ENCODE measurements at regions not wholly inside any gene's neighbourhood (a gene's known extent, or its start where the extent isn't known, plus 50 kb on each side); places are given as distances from the start of the nearest gene placed in this dataset.
"Not testable (repeated sequence)": the region's sequence is repeated elsewhere in the genome, so short reads cannot be mapped to it uniquely, and the experiment has no call there.

DNA sequence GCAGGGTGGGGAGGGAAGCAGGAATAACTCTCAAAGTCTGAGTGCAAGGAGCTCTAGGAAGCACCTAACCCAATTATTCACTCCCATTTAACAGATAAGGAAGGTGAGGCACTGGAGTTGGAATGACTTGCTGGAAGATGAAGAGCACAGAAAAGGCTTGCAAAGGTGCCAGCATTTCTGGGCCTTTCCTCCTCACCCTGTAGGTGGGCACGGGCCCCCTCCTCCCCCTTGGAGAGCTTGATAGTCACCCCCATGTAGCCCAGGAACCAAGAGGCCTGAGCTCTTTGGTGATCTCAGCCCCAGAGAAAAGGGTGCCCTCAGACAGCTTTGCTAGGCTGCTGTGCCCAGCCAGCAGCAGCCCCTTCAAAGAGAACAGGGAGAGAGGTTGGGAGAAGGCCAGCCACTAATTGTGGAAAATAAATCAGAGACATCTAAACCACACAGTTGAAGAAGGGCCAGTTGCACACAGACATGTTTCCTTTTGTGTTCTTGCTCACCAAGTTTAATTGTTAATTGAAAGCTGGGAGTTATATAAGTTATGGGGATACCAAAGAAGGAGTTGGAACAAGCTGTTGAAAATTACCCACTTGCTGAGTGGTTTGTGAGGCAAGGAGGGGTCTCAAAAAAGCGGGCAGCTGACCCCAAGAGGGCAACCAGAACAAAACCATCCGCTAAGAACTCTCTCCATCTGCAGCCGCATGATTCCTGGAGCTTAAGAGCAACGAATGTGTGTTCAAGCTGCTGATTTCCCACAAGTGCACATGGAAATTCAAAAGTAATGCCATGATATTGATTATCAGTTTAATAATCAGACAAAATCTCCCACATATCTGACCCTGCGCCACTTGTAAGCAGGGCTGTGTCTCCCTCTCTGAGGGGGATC lies 77.0 kb downstream of the MRPL14 start:
- FAIRE-seq, result no peak

DNA sequence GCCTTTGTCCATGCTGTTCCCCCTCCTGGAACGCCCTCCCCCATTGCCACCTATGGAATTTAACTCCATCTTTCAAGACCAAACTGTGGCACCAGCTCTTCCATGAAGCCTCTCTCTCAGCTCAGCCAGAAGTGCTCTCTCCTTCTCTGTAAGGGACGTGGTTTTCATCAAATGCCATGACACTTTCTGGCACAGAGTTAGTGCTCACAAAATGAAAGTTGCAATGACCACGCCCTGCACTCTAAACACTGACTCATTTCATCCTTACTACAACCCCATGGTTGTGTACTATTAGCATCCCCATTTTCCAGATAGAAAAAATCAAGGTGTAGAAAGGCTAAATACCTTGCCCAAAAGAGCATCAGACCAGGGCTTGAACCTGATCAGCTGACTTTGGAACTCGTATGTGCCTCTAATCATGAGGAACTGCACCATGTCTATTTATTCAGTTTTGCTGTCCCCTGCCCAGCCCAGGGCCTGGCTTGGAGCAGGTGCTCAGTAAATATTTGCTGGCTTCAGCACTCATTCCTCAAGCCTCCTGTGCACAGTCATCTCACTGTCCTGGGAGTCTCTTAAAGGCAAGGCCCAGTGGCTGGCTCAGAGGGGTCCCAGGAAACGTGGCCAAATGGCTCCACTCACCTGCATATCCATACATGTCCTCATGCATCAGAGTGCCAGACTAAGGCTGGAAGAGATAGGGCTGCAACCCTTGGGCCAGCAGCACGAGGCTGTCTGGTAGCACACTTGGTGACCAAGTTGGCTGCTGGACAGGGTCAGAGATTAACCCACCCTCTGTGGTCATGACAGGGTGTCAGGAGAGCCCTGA lies 77.9 kb downstream of the MRPL14 start:
- no peak for FAIRE-seq

DNA sequence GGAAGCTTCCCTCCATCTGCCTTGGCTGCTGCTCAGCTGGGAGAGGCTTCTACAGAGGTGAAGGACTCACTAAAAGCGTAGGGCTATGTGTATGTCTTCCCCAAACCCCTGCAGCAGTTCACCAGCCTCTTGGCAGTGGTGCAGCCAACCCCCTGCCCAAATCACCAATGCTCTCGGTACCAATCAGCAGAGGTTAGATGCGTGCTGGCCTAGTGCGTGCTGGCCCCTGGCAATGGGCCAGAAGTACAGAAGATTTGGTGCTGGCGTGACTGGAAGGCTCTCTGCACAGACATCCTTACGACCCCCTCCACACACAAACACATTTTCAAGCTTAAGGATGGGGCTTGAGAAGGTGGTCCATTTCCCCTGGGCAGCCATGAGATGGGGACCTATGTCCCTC lies 79.0 kb downstream of the MRPL14 start:
- no peak for FAIRE-seq

GRCh38 chr6:44047801-44048200 lies 79.5 kb downstream of the MRPL14 start:
- no peak for FAIRE-seq

- no peak for FAIRE-seq
Observed at GRCh38 chr6:44047179-44047546, 80.1 kb downstream of the MRPL14 start.

DNA sequence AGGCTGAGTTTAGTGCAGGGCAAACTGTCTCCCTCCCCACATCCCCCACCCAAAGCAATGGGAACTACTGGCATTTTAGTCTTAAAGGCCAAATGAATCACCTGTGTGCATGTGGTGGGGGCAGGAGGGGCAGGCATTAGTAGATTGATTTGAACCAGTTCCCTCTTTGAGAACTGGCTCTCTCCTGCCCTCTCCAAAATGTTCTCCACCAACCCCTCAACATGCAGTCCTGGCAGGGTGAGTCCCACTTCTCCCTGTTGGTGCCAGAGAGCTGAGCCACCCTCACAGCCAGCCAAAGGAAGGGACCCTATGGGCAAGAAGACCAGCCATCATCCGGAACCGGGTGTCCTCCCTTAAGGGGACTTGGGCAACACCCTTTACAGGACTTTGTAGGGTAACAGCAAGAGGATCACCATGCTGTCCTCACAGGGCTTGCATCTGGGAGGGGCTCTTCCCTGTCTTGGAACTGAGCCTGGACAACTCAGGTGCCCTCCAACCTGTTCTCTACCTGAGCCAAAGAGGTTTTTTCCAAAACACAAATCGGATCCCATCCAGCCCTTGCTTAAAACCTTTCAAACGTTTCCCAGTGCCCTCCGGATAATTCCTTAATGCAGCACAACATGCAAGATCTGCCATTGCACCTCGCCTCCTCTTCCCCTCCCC lies 80.6 kb downstream of the MRPL14 start:
- no peak for FAIRE-seq

DNA sequence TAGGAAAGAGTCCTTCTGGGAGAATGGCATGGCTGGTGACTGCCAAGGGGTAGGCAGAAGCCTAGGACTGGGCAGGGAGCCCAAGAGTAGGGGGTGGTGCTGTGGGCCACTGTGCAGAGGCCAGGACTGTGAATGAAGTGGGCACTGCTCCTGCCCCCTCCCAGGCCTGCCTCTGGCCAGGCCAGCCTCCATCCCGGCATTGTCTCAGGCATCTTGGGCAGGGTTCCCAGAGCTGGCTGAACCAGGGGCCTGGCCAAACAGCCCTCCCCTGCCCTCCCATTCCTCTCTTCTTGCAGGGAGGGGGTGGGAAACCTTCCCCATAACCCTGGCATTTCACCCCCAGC lies 81.6 kb downstream of the MRPL14 start:
- FAIRE-seq, result no peak

DNA sequence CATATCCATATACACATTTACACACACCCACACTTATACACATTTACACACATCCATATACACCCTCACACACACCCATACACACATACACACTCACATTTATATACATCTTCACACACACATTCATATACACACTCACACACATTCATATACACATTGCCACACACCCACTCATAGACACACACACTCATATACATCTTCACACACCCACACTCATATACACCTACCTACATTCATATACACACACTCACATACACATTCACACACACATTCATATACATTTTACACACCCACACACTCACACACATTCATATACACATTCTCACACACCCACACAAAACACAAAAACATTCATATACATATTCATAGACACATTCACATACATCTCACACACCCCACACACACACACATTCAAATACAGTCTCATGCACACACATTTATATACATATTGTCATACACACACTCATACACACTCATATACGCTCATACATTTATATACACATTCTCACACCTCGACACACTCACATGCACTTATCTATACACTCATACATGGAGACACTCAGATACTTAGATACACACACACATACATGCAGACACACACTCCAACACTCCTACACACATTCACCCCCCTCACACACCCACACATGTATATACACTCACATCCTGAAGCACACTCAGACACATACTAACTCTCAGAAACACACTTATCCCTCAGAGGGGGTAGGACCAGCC lies 82.1 kb downstream of the MRPL14 start:
- FAIRE-seq, result no peak

DNA sequence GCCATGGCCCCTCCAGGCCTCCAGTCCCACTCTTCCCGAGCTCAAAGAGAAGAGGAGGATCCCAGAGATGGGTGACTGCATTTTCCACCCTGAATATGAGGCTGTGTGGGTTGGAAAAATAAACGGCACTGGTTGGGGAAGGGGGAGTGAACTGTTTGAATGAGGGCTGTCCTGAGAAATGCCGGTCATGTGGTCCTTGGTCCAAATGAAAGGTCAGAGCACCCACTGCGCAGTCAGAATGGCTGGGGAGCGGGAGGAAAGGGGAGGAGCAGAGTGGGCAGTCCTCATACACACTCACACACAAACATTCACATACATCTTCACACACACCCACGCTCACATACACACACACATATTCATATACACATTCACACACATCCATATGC lies 83.1 kb downstream of the MRPL14 start:
- FAIRE-seq, result no peak

GRCh38 chr6:44043479-44044153 lies 83.6 kb downstream of the MRPL14 start:
- FAIRE-seq, result no peak

- no peak for FAIRE-seq
Observed at GRCh38 chr6:44042989-44043478, 84.2 kb downstream of the MRPL14 start.

DNA sequence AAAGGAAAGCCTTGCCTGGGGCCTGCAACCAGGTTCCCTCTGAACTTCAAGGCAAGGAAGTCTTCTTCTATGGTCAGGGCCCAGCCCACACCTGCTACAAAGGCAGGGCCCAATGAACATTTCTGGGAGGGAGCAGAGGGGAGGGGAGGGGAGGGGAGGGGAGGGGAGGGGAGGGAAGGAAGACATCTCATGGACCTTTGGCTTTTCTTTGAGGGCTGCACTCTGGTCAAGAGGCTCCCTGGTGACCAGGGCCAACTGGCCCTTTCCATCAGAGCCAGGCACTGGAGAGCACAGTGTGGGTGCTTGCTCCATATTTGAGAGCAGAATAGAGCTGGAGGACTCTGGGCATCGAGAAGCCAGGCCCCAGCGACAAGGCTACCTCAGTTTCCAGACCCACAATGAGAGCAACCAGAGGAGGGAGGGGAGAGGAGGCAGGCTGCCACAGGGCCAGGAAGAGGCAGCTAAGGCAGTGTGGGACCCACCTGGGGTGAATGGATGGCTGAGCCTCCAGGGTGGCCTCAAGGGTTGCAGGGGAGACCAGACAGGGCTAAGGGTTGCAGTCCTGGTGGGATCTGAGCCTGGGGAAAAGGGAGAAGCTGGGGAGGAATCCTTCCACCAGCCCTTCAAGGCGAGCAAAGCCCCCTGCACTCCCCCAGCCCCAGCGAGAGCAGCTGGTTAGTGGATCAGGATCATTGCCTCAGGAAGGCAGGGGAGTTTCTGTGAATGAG lies 84.8 kb downstream of the MRPL14 start:
- no peak for FAIRE-seq

DNA sequence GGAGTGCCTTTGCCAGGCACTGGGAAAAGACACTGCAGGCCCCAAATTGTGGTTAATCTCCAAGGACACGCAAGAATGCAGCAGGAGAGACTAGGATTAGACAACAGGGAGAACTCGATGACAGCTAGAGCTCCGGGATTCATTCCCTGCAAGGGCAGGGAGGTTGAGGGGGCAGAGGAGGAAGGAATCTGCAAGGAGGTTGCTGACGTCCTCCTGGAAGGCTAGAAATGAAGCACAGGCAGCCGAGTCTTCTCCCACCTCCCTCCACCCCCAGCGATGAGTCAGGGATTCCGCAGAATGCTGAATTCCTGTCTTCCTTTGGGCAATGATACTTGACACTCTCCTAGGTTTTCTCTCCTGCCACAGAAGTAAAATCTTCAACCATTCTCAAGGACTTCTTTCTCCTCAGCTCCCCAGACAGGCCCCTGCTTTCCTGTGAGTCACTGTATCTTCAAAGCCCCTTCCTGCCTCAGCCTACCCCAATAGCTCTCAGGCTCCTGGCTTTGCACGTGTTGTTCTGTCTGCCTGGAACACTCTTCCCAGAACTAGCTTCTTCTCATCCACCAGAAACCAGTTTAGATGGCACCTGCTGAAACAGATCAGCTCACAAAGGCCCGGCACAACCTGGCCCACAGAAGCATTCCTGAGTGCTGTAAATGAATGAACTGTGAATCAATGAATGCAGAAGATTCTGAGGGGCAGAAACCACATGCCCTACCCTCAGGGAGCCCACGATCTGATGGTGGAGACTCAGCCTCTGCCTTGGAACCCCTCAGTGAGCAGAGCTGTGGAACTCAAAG lies 85.6 kb downstream of the MRPL14 start:
- no peak for FAIRE-seq

DNA sequence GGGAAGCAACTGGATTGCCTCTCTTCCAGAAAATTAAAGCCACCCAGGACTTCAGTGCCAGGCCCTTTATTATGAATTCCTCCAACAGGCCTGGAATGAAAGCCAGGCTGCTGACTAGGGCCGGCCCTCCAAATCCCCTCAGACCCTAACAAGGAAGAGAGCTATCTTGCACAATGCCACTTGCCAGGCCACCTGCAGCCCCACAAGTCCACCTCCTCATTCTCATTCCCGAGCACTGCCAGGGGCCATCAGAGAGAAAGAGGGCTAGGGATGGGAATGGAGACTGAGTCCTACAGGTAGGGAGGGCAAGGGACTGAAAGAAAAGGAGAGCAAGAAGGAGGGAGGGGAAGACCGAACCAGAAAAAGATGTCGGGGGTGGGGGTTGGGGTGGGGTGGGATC lies 86.5 kb downstream of the MRPL14 start:
- FAIRE-seq, result no peak

DNA sequence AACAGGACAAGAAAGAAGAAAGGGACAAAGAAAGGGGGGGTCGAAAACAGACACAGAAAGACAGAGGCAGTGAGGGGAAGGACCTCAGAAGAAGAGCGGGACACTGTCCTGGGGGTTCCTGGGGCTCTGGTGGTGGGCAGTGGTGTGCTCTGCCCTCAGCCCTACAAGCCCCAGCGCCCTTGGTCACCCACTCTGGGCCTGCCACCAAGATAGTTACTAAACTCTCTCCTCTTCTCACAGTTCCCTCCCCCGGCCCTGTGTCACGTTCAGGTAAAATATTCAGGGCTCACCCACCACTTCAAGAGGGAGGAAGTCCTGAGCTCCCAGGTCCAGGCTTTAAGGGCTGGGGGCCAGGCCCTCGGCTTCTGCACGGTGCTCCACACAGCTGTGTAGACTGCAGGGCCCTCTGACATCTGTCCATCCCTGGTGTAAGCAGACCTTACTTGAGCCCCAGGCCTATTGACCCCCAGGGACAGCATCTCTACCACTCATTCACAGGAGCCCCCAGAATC lies 87.4 kb downstream of the MRPL14 start:
- FAIRE-seq, result no peak

- FAIRE-seq, result no peak
Observed at GRCh38 chr6:44039191-44039719, 88.0 kb downstream of the MRPL14 start.

DNA sequence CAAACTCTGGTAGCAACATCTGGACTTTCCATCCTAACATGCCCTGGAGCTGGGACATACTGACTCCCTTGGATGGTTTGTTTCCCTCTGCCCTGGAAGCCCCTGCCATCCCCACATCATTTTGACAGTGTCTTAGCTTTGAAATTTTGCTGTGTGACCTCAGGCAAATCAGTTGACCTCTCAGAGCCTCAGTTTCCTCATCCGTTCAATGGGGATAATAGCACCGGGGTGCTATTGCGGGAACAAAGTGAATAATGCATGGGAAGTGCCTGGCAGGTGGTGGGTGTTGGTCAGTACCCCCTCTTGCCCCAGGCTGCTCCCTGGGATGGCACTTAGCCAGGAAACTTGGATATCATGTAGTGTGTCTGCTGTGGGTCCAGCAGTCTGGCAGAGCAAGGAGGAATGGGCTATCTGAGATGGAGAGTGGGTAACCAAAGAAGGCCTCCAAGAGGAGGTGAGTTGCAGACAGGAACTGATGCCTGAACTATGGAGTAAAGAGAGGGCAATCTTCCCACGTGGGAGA lies 88.6 kb downstream of the MRPL14 start:
- no peak for FAIRE-seq

- no peak for FAIRE-seq
Observed at GRCh38 chr6:44037847-44038542, 89.3 kb downstream of the MRPL14 start.

GRCh38 chr6:44037276-44037675 lies 90.0 kb downstream of the MRPL14 start:
- not testable (repeated sequence) for FAIRE-seq
